ENCODE measurements at regions not wholly inside any gene's neighbourhood (a gene's known extent, or its start where the extent isn't known, plus 50 kb on each side); places are given as distances from the start of the nearest gene placed in this dataset.

DNA sequence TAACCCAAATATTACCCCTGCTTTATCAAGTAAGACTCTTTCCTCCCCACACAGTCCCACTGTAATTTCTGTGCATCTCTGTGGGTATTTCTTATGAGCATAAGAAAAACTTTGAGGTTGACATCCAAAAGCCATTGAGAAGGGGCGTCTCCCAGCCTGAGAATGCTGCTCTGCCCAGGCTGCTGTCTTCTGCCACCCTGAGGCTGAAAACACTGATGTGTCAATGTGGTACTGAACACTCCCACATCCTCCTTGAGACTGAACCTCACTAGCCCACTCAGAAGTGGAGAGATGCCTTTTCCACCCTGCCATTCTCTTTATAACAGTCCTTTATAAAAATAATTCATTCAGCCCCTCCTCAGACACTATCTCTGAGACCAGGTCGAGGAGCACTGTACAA, 120.8 kb downstream of the SMIM20 start:
- TF ChIP-seq CTCF (IDR thresholded peaks at IDR 0.05), result no peak
- TF ChIP-seq EZH2 (IDR thresholded peaks at IDR 0.05; ENCODE audit: borderline replicate concordance, insufficient read depth, low read depth, low read length, poor library complexity, severe bottlenecking), result no peak
